ENCODE measurements at regions not wholly inside any gene's neighbourhood (a gene's known extent, or its start where the extent isn't known, plus 50 kb on each side); places are given as distances from the start of the nearest gene placed in this dataset.
A peak's percentile ranks its signal among the peaks of the same experiment; 100 is the strongest.

GRCh38 chr15:96415513-96416217 is 85.2 kb downstream of the NR2F2 start:
- no peaks in the 10 kb centered on the region for H3K36me3 ChIP-seq (ENCODE audit: control insufficient read depth in 2 of 2, extremely low read depth in 1 of 2, insufficient read depth in 2 of 2, low read length in 2 of 2)
- no peak overlapping the region for H3K9ac ChIP-seq (replicated peaks; ENCODE audit: extremely low read depth, insufficient read depth, low read length)
- POLR2A ChIA-PET, result no interaction called here

More at GRCh38 chr15:96415513-96416217, 85.2 kb downstream of the NR2F2 start:
- no peaks in the 10 kb centered on the region for H3K9me3 ChIP-seq (replicated peaks; ENCODE audit: control insufficient read depth, insufficient read depth, low read length)
- no peaks in the 10 kb centered on the region for H3K9me1 ChIP-seq (replicated peaks; ENCODE audit: control insufficient read depth, extremely low read depth, insufficient read depth, low read length)
- DNase-seq (ENCODE audit: low read depth, low spot score), result no peak
- CTCF ChIA-PET, result interaction anchor here (2.0 kb wide), 1 partner anchor 12 kb away, joined by 4 read pairs; no protein-coding TSS in a partner anchor
- no peak for TF ChIP-seq POLR2AphosphoS5 (IDR thresholded peaks at IDR 0.05; ENCODE audit: insufficient read depth, low read depth, low read length)
- TF ChIP-seq FOS (IDR thresholded peaks at IDR 0.05; ENCODE audit: borderline replicate concordance, insufficient read depth, low read length), result no peak
- TF ChIP-seq EZH2 (IDR thresholded peaks at IDR 0.05; ENCODE audit: borderline replicate concordance, low read depth, low read length, severe bottlenecking), result no peak
- TF ChIP-seq JUN (IDR thresholded peaks at IDR 0.05; ENCODE audit: borderline replicate concordance, insufficient read depth, insufficient read length, low read depth), result no peak
- no peak for TF ChIP-seq MAX (IDR thresholded peaks at IDR 0.05; ENCODE audit: insufficient read depth, insufficient read length)
- TF ChIP-seq POLR2A (IDR thresholded peaks at IDR 0.05; ENCODE audit: low read depth, low read length), result no peak
- TF ChIP-seq MYC (IDR thresholded peaks at IDR 0.05; ENCODE audit: low read depth, low read length), result no peak
- TF ChIP-seq, protein P1, sequence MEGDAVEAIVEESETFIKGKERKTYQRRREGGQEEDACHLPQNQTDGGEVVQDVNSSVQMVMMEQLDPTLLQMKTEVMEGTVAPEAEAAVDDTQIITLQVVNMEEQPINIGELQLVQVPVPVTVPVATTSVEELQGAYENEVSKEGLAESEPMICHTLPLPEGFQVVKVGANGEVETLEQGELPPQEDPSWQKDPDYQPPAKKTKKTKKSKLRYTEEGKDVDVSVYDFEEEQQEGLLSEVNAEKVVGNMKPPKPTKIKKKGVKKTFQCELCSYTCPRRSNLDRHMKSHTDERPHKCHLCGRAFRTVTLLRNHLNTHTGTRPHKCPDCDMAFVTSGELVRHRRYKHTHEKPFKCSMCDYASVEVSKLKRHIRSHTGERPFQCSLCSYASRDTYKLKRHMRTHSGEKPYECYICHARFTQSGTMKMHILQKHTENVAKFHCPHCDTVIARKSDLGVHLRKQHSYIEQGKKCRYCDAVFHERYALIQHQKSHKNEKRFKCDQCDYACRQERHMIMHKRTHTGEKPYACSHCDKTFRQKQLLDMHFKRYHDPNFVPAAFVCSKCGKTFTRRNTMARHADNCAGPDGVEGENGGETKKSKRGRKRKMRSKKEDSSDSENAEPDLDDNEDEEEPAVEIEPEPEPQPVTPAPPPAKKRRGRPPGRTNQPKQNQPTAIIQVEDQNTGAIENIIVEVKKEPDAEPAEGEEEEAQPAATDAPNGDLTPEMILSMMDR (IDR thresholded peaks at IDR 0.05; ENCODE audit: extremely low read depth in 1 of 2, insufficient read depth in 1 of 2, low read depth in 1 of 2, low read length in 2 of 2), result no peak
- no peak for TF ChIP-seq GATA2 (IDR thresholded peaks at IDR 0.05; ENCODE audit: insufficient read depth, insufficient read length, low read depth, low read length)
- intact Hi-C loops (cut with micrococcal nuclease), result loop anchor here (2.0 kb wide), 1 partner anchor 59 kb away; no protein-coding TSS in a partner anchor
- H3K4me1 ChIP-seq (ENCODE audit: control insufficient read depth, extremely low read depth, insufficient read depth, low read length), result peaks cover 21% of the 10 kb centered on the region
- H2AFZ ChIP-seq (ENCODE audit: low read depth, low read length), result peak overlapping the region; percentile 95
- H3K27ac ChIP-seq (ENCODE audit: insufficient read depth, low read depth, low read length), result no peak overlapping the region
- dilution Hi-C loops (cut with MboI; ENCODE audit: extremely low pct_ligation_motif_present, low sequenced_read_pairs), result no loop called here
- no TSS peak for BruUV-seq (replicated peaks)
- H3K79me2 ChIP-seq (ENCODE audit: control insufficient read depth, insufficient read depth, low read length), result no peaks in the 10 kb centered on the region
- H4K20me1 ChIP-seq (replicated peaks; ENCODE audit: control insufficient read depth, extremely low read depth, insufficient read depth, low read length), result no peaks in the 10 kb centered on the region
- no peak for FAIRE-seq
- peaks cover 15 to 31% of the 10 kb centered on the region in 2 experiments for H3K27me3 ChIP-seq (ENCODE audit: control insufficient read depth in 2 of 2, insufficient read depth in 2 of 2, low read length in 2 of 2)
- H3K4me2 ChIP-seq (ENCODE audit: insufficient read depth, low read length), result peak overlapping the region; percentile 38
- H3K4me3 ChIP-seq (replicated peaks in 1 of 3; ENCODE audit: insufficient read depth in 1 of 3, low read depth in 1 of 3, low read length in 3 of 3), result no peak overlapping the region

Data from endothelial cell of umbilical vein (primary cell).